ENCODE measurements at regions not wholly inside any gene's neighbourhood (a gene's known extent, or its start where the extent isn't known, plus 50 kb on each side); places are given as distances from the start of the nearest gene placed in this dataset.

GRCh38 chr12:24617471-24617870 lies 331.4 kb downstream of the BCAT1 start:
- Histone ChIP-seq H3K9me3 (ENCODE audit: low read length) (no peaks in the 10 kb centered on the region), H2AFZ (ENCODE audit: low read depth, low read length) (no peak overlapping the region), H3K9ac (ENCODE audit: low read length) (no peak overlapping the region), H3F3A (ENCODE audit: insufficient read depth, low read length, poor library complexity, severe bottlenecking) (no peaks in the 10 kb centered on the region), H3K27ac (ENCODE audit: low read length) (no peak overlapping the region), H3K79me2 (replicated peaks; ENCODE audit: insufficient read depth, low read length) (no peaks in the 10 kb centered on the region), H3K27me3 (ENCODE audit: insufficient read depth, low read depth, low read length) (no peaks in the 10 kb centered on the region), H3K4me3 (ENCODE audit: low read length) (no peak overlapping the region), H3K9me2 (ENCODE audit: insufficient read depth, low read length) (no peaks in the 10 kb centered on the region), H4K20me1 (ENCODE audit: insufficient read depth) (no peaks in the 10 kb centered on the region), H3K36me3 (ENCODE audit: insufficient read depth, low read length) (no peaks in the 10 kb centered on the region), H3K4me2 (ENCODE audit: low read length) (no peak overlapping the region)
- TF ChIP-seq REST (IDR thresholded peaks at IDR 0.05; ENCODE audit: borderline replicate concordance) = no peak
- no peak for TF ChIP-seq TAF1 (IDR thresholded peaks at IDR 0.05; ENCODE audit: low read depth)
- TF ChIP-seq EZH2 (IDR thresholded peaks at IDR 0.05; ENCODE audit: borderline replicate concordance, insufficient read depth, low read length, poor library complexity, severe bottlenecking) = no peak

- no peak overlapping the region for H2AFZ ChIP-seq (ENCODE audit: low read depth, low read length)
- no peaks in the 10 kb centered on the region for H3K9me2 ChIP-seq (ENCODE audit: insufficient read depth, low read length)
- H3K27me3 ChIP-seq (ENCODE audit: insufficient read depth, low read depth, low read length) = no peaks in the 10 kb centered on the region
- no peaks in the 10 kb centered on the region for H3K79me2 ChIP-seq (replicated peaks; ENCODE audit: insufficient read depth, low read length)
- H3K9me3 ChIP-seq (ENCODE audit: low read length) = no peaks in the 10 kb centered on the region
- H3K36me3 ChIP-seq (ENCODE audit: insufficient read depth, low read length) = no peaks in the 10 kb centered on the region
- no peak overlapping the region for H3K9ac ChIP-seq (ENCODE audit: low read length)
- TF ChIP-seq EZH2 (IDR thresholded peaks at IDR 0.05; ENCODE audit: borderline replicate concordance, insufficient read depth, low read length, poor library complexity, severe bottlenecking) = no peak
- no peak overlapping the region for H3K4me3 ChIP-seq (ENCODE audit: low read length)
- H3K4me2 ChIP-seq (ENCODE audit: low read length) = no peak overlapping the region
- no peaks in the 10 kb centered on the region for H3F3A ChIP-seq (ENCODE audit: insufficient read depth, low read length, poor library complexity, severe bottlenecking)
- no peaks in the 10 kb centered on the region for H4K20me1 ChIP-seq (ENCODE audit: insufficient read depth)
- no peak overlapping the region for H3K27ac ChIP-seq (ENCODE audit: low read length)
Observed at GRCh38 chr12:24615967-24616411, 332.9 kb downstream of the BCAT1 start.

GRCh38 chr12:24608637-24609285 lies 340.1 kb downstream of the BCAT1 start:
- Histone ChIP-seq H3F3A (ENCODE audit: insufficient read depth, low read length, poor library complexity, severe bottlenecking) (no peaks in the 10 kb centered on the region), H3K9me3 (ENCODE audit: low read length) (no peaks in the 10 kb centered on the region), H3K4me2 (ENCODE audit: low read length) (no peak overlapping the region), H2AFZ (ENCODE audit: low read depth, low read length) (no peak overlapping the region), H4K20me1 (ENCODE audit: insufficient read depth) (no peaks in the 10 kb centered on the region), H3K9me2 (ENCODE audit: insufficient read depth, low read length) (no peaks in the 10 kb centered on the region), H3K79me2 (replicated peaks; ENCODE audit: insufficient read depth, low read length) (no peaks in the 10 kb centered on the region), H3K36me3 (ENCODE audit: insufficient read depth, low read length) (no peaks in the 10 kb centered on the region), H3K4me3 (ENCODE audit: low read length) (no peak overlapping the region), H3K9ac (ENCODE audit: low read length) (no peak overlapping the region), H3K27ac (ENCODE audit: low read length) (no peak overlapping the region), H3K27me3 (ENCODE audit: insufficient read depth, low read depth, low read length) (no peaks in the 10 kb centered on the region)
- TF ChIP-seq EZH2 (IDR thresholded peaks at IDR 0.05; ENCODE audit: borderline replicate concordance, insufficient read depth, low read length, poor library complexity, severe bottlenecking) (no peak), EP300 (conservative IDR thresholded peaks at IDR 0.05; ENCODE audit: poor library complexity, severe bottlenecking) (no peak), SMC3 (conservative IDR thresholded peaks at IDR 0.05; ENCODE audit: poor library complexity) (no peak), RAD21 (conservative IDR thresholded peaks at IDR 0.05) (no peak), MXI1 (conservative IDR thresholded peaks at IDR 0.05; ENCODE audit: poor library complexity, severe bottlenecking) (no peak), TAF1 (IDR thresholded peaks at IDR 0.05; ENCODE audit: low read depth) (no peak), POLR2AphosphoS5 (IDR thresholded peaks at IDR 0.05) (no peak), REST (IDR thresholded peaks at IDR 0.05; ENCODE audit: borderline replicate concordance) (no peak), CTCF (IDR thresholded peaks at IDR 0.05; ENCODE audit: poor library complexity, severe bottlenecking) (no peak)
